ENCODE measurements at regions not wholly inside any gene's neighbourhood (a gene's known extent, or its start where the extent isn't known, plus 50 kb on each side); places are given as distances from the start of the nearest gene placed in this dataset.
"Not testable (repeated sequence)": the region's sequence is repeated elsewhere in the genome, so short reads cannot be mapped to it uniquely, and the experiment has no call there.

DNA sequence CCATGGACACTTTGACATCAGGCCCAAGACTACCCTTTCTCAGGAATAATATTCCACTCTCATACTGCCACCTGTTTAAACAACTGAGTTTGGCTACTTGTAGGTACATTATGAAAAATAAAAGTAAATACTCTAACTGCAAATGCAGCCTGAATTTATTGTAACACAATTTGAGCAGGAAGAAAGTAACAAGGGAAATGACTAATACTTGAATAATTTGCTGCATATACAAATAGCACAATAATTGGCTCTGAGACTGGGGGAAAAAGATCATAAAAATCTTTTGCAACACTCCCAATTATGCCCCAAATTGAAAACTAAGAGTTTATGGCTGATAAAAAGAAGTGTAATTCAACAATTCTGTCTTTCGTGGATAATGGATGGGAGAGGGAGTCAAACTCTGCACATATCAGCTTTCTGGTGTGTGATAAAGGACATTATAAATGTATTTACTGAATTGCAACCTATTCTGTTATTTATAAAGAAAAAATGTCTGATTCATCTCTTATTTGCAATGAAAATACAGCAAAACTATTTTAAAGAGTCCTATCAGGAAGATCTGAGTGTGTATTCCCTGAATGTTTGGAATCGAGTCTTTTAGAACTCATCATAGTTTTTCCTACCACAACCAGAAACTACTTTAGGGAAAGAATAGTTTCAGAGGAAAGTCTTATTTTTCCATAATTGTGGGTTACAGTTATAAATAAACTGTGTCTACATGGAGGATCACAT is 359.0 kb downstream of the JRKL start:
- Histone ChIP-seq H4K5ac (ENCODE audit: insufficient read length, low read depth, low read length) (no peak overlapping the region), H3K27me3 (ENCODE audit: insufficient read depth, low read length) (no peaks in the 10 kb centered on the region), H2BK20ac (ENCODE audit: low read depth, low read length, poor library complexity, severe bottlenecking) (no peak overlapping the region), H2BK5ac (ENCODE audit: insufficient read length, low read length) (no peak overlapping the region), H3K79me1 (ENCODE audit: insufficient read depth, low read depth, low read length, poor library complexity, severe bottlenecking) (no peaks in the 10 kb centered on the region), H3K14ac (ENCODE audit: insufficient read depth, low read length) (no peak overlapping the region), H3K27ac (ENCODE audit: insufficient read length, low read depth, low read length) (no peak overlapping the region), H3T11ph (ENCODE audit: low read length) (no peak overlapping the region), H3K4me2 (ENCODE audit: insufficient read depth, insufficient read length, low read length) (no peak overlapping the region), H3K23ac (ENCODE audit: insufficient read length, low read depth, low read length) (no peak overlapping the region), H2AFZ (ENCODE audit: low read length) (no peak overlapping the region), H3K79me2 (ENCODE audit: insufficient read depth, low read length) (no peaks in the 10 kb centered on the region), H3K4ac (ENCODE audit: low read depth, low read length) (no peak overlapping the region), H3K4me1 (ENCODE audit: insufficient read depth, low read length) (no peaks in the 10 kb centered on the region), H2AK5ac (ENCODE audit: insufficient read length, low read length) (no peak overlapping the region), H3K23me2 (ENCODE audit: insufficient read length, low read depth, low read length, poor library complexity, severe bottlenecking) (no peaks in the 10 kb centered on the region), H2BK15ac (ENCODE audit: low read depth, low read length) (no peak overlapping the region), H2BK12ac (ENCODE audit: insufficient read length, low read depth, low read length) (no peak overlapping the region), H2BK120ac (ENCODE audit: low read depth, low read length, poor library complexity, severe bottlenecking) (no peak overlapping the region), H4K8ac (replicated peaks; ENCODE audit: insufficient read length, low read depth, low read length) (no peak overlapping the region), H3K18ac (ENCODE audit: insufficient read length, low read depth, low read length) (no peak overlapping the region), H4K20me1 (ENCODE audit: control insufficient read depth, insufficient read depth, insufficient read length) (no peaks in the 10 kb centered on the region), H3K9ac (ENCODE audit: extremely low read depth, insufficient read length, low read length) (no peak overlapping the region), H3K56ac (ENCODE audit: insufficient read length, low read depth, low read length) (no peak overlapping the region), H3K9me3 (ENCODE audit: control insufficient read depth, low read depth, low read length) (no peaks in the 10 kb centered on the region), H4K91ac (ENCODE audit: insufficient read length, low read depth, low read length) (no peak overlapping the region)
- no peak for TF ChIP-seq CTCF (conservative IDR thresholded peaks at IDR 0.05)
- no CpG with 5 or more reads among the region's 2 CpGs for WGBS (ENCODE audit: extremely low coverage, insufficient read length, low lambda C conversion rate)
- Mint-ChIP-seq H3K4me3 (no peak overlapping the region), H3K36me3 (ENCODE audit: insufficient read depth in 1 of 3, low read depth in 3 of 3) (no peaks in the 10 kb centered on the region), H3K27me3 (ENCODE audit: low read depth) (peaks cover 2% of the 10 kb centered on the region), H3K27ac (no peak overlapping the region), H3K9me3 (no peaks in the 10 kb centered on the region), H3K4me1 (no peaks in the 10 kb centered on the region)
- DNase-seq = no peak

DNA sequence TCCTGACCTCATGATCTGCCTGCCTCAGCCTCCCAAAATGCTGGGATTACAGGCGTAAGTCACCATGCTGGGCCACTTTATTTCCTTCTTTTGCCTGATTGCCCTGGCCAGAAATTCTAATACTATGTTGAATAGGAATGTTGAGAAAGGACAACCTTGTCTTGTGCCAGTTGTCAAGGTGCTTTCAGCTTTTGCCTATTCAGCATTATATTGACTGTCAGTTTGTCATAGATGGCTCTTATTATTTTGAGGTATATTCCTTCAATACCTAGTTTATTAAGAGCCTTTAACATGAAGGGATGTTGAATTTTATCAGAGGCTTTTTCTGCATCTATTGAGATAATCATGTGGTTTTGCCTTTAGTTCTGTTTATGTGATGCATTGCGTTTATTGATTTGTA is 362.0 kb downstream of the JRKL start:
- H3K9ac ChIP-seq (ENCODE audit: extremely low read depth, insufficient read length, low read length); H3K23ac ChIP-seq (ENCODE audit: insufficient read length, low read depth, low read length); H3K79me1 ChIP-seq (ENCODE audit: insufficient read depth, low read depth, low read length, poor library complexity, severe bottlenecking); H4K20me1 ChIP-seq (ENCODE audit: control insufficient read depth, insufficient read depth, insufficient read length); H3K4me2 ChIP-seq (ENCODE audit: insufficient read depth, insufficient read length, low read length); H2BK15ac ChIP-seq (ENCODE audit: low read depth, low read length); DNase-seq; H3K4me1 ChIP-seq (ENCODE audit: insufficient read depth, low read length); H3K9me3 ChIP-seq (ENCODE audit: control insufficient read depth, low read depth, low read length); H3K9me3 Mint-ChIP-seq; H3K18ac ChIP-seq (ENCODE audit: insufficient read length, low read depth, low read length); H3K27me3 Mint-ChIP-seq (ENCODE audit: low read depth); H3K27me3 ChIP-seq (ENCODE audit: insufficient read depth, low read length); H2BK12ac ChIP-seq (ENCODE audit: insufficient read length, low read depth, low read length); H3K27ac ChIP-seq (ENCODE audit: insufficient read length, low read depth, low read length); H3T11ph ChIP-seq (ENCODE audit: low read length); H3K4me1 Mint-ChIP-seq; H4K91ac ChIP-seq (ENCODE audit: insufficient read length, low read depth, low read length); H3K36me3 Mint-ChIP-seq (ENCODE audit: insufficient read depth in 1 of 3, low read depth in 3 of 3); H3K27ac Mint-ChIP-seq; H3K23me2 ChIP-seq (ENCODE audit: insufficient read length, low read depth, low read length, poor library complexity, severe bottlenecking); H3K79me2 ChIP-seq (ENCODE audit: insufficient read depth, low read length); H4K5ac ChIP-seq (ENCODE audit: insufficient read length, low read depth, low read length); H2BK120ac ChIP-seq (ENCODE audit: low read depth, low read length, poor library complexity, severe bottlenecking); H3K56ac ChIP-seq (ENCODE audit: insufficient read length, low read depth, low read length); H3K14ac ChIP-seq (ENCODE audit: insufficient read depth, low read length); H2BK20ac ChIP-seq (ENCODE audit: low read depth, low read length, poor library complexity, severe bottlenecking); H3K4me3 Mint-ChIP-seq; H2AK5ac ChIP-seq (ENCODE audit: insufficient read length, low read length); H2AFZ ChIP-seq (ENCODE audit: low read length); H2BK5ac ChIP-seq (ENCODE audit: insufficient read length, low read length); H4K8ac ChIP-seq (replicated peaks; ENCODE audit: insufficient read length, low read depth, low read length); H3K4ac ChIP-seq (ENCODE audit: low read depth, low read length): not testable (repeated sequence)
- whole genome bisulfite sequencing (ENCODE audit: extremely low coverage, insufficient read length, low lambda C conversion rate) = no CpG with 5 or more reads among the region's 2 CpGs
